ENCODE measurements at regions not wholly inside any gene's neighbourhood (a gene's known extent, or its start where the extent isn't known, plus 50 kb on each side); places are given as distances from the start of the nearest gene placed in this dataset.

GRCh38 chr12:24708043-24708442 is 240.9 kb downstream of the BCAT1 start:
- TF ChIP-seq MYC (IDR thresholded peaks at IDR 0.05; ENCODE audit: low read depth, low read length): no peak
- no peak for TF ChIP-seq POLR2A (IDR thresholded peaks at IDR 0.05; ENCODE audit: extremely low read depth, insufficient read length)
- no peak for TF ChIP-seq CTCF (IDR thresholded peaks at IDR 0.05; ENCODE audit: low read depth, low read length)
- no peak for TF ChIP-seq MAX (IDR thresholded peaks at IDR 0.05; ENCODE audit: low read depth, low read length)

Data from NB4 (cell line).